ENCODE measurements at regions not wholly inside any gene's neighbourhood (a gene's known extent, or its start where the extent isn't known, plus 50 kb on each side); places are given as distances from the start of the nearest gene placed in this dataset.

- TF ChIP-seq CTCF (IDR thresholded peaks at IDR 0.05) (no peak), POLR2A (IDR thresholded peaks at IDR 0.05) (no peak)
These were observed 122.9 kb upstream of the LIPC start for GRCh38 chr15:58308742-58309355.

Data from ovary (tissue), 3 donors.